HepG2 (cell line): ENCODE measurements at regions not wholly inside any gene's neighbourhood (a gene's known extent, or its start where the extent isn't known, plus 50 kb on each side); places are given as distances from the start of the nearest gene placed in this dataset.
A peak's percentile ranks its signal among the peaks of the same experiment; 100 is the strongest.

Experiments
- ATAC-seq: fragments of 200-7000 bp; cut with Tn5 transposase; 3 replicates; pipeline ENCODE4 v1.9.1; 2020; ENCODE audit warnings: mild to moderate bottlenecking, moderate library complexity
- BruUV-seq: library from RNA; stranded (reverse); fragments of 400-500 nt; replicated peaks from 2 replicates; lab custom pipeline; 2021; lab: Mats Ljungman, UMichigan
- CTCF ChIA-PET: fragments of 300-600 bp; formaldehyde crosslinking; extraction: SDS; loops from one replicate; lab custom pipeline; 2021; ENCODE audit warnings: low total read pairs, inconsistent platforms, low intra/inter-chr PET ratio; lab: Yijun Ruan, JAX
- POLR2A ChIA-PET: fragments of 350-600 bp; sonication (Branson Sonifier 250); formaldehyde crosslinking; loops from one replicate; lab custom pipeline; 2020; ENCODE audit warnings: antibody characterized with exemption, inconsistent platforms; lab: Yijun Ruan, JAX
- DNase-seq: peaks from one replicate; pipeline ENCODE4 v3.0.0-alpha.2; 2015; ENCODE audit warnings: low spot score
- FAIRE-seq: peaks from 3 replicates; lab custom pipeline; 2011; peaks lifted over from hg19 to GRCh38; lab: Jason Lieb, UNC
- H2AFZ ChIP-seq: one replicate; pipeline ENCODE4 v1.6.1; 2011; ENCODE audit warnings: low read length, inconsistent platforms
- H3K27ac ChIP-seq: fragments of 300-600 bp; 3 replicates; pipeline ENCODE4 v1.8.0; 2011; ENCODE audit warnings: mixed run types, mild to moderate bottlenecking, mixed read lengths, low read length, inconsistent platforms; ENCODE audit not compliant: insufficient read depth; ENCODE audit errors: extremely low read length
- H3K27me3 ChIP-seq, 2 experiments: fragments of 200-600 bp in 1 of 2; 2 replicates in 1 of 2; 3 replicates in 1 of 2; pipeline versions ENCODE4 v1.6.0 to v1.8.0; 2011; ENCODE audit warnings: low read length in 2 of 2, mild to moderate bottlenecking in 2 of 2, moderate library complexity in 2 of 2, inconsistent platforms in 1 of 2; ENCODE audit not compliant: insufficient read depth in 2 of 2, control insufficient read depth in 1 of 2
- H3K36me3 ChIP-seq, 2 experiments: fragments of 200-600 bp in 1 of 2; replicated peaks in 1 of 2; 2 replicates in 1 of 2; 3 replicates in 1 of 2; pipeline versions ENCODE4 v1.5.1 to v1.8.0; 2011; ENCODE audit warnings: low read length in 2 of 2, inconsistent platforms in 1 of 2; ENCODE audit not compliant: insufficient read depth in 2 of 2, control insufficient read depth in 1 of 2
- H3K4me1 ChIP-seq: 2 replicates; pipeline ENCODE4 v1.5.1; 2012; ENCODE audit warnings: low read length, inconsistent platforms; ENCODE audit not compliant: insufficient read depth
- H3K4me2 ChIP-seq: 2 replicates; pipeline ENCODE4 v1.6.0; 2011; ENCODE audit warnings: low read depth, low read length, inconsistent platforms
- H3K4me3 ChIP-seq, 3 experiments: fragments of 200-600 bp in 1 of 3; sonication (generic), shearing (Covaris generic) in 1 of 3; replicated peaks in 1 of 3; 2 replicates each; pipeline ENCODE4 v1.5.1; 2011 to 2016; ENCODE audit warnings: low read length in 3 of 3, inconsistent platforms in 2 of 3, low read depth in 2 of 3, mild to moderate bottlenecking in 2 of 3, control low read depth in 1 of 3, mixed read lengths in 1 of 3; ENCODE audit not compliant: insufficient read depth in 1 of 3
- H3K79me2 ChIP-seq: one replicate; pipeline ENCODE4 v1.6.1; 2011; ENCODE audit warnings: low read length, inconsistent platforms; ENCODE audit not compliant: insufficient read depth
- H3K9ac ChIP-seq: 2 replicates; pipeline ENCODE4 v1.6.0; 2011; ENCODE audit warnings: mild to moderate bottlenecking, low read depth, low read length, inconsistent platforms; ENCODE audit not compliant: insufficient read depth
- H3K9me3 ChIP-seq: 2 replicates; pipeline ENCODE4 v1.5.1; 2012; ENCODE audit warnings: mild to moderate bottlenecking, low read length
- H4K20me1 ChIP-seq: 2 replicates; pipeline ENCODE4 v1.6.0; 2011; ENCODE audit warnings: inconsistent platforms, mild to moderate bottlenecking, low read length, moderate library complexity; ENCODE audit not compliant: insufficient read depth
- ESRRA ChIP-seq: sonication (generic); formaldehyde crosslinking; IDR thresholded peaks from 2 replicates; pipeline ENCODE4 v1.5.1; 2020; ENCODE audit warnings: mild to moderate bottlenecking, low read depth, missing genetic modification reagents
- MAFG ChIP-seq: sonication (generic); formaldehyde crosslinking; IDR thresholded peaks from 2 replicates; pipeline ENCODE4 v1.5.1; 2020; ENCODE audit warnings: mild to moderate bottlenecking, missing genetic modification reagents
- MXD3 ChIP-seq: IDR thresholded peaks from 2 replicates; pipeline ENCODE4 v1.6.1; 2016; ENCODE audit warnings: mild to moderate bottlenecking, missing biosample characterization, missing genetic modification reagents
- PCBP2 ChIP-seq: fragments of 200-400 bp; formaldehyde crosslinking; optimal IDR thresholded peaks from 2 replicates; pipeline ENCODE3; 2018; ENCODE audit warnings: low read length, low read depth; ENCODE audit not compliant: poor library complexity, severe bottlenecking
- REL ChIP-seq: sonication (generic); formaldehyde crosslinking; conservative IDR thresholded peaks from 2 replicates; pipeline ENCODE4 v1.8.0; 2022; ENCODE audit warnings: mild to moderate bottlenecking, missing genetic modification reagents, moderate library complexity
- RFX1 ChIP-seq: fragments of 450-650 bp; IDR thresholded peaks from 2 replicates; pipeline ENCODE4 v1.6.1; 2017
- ZNF629 ChIP-seq: sonication (generic); formaldehyde crosslinking; conservative IDR thresholded peaks from 2 replicates; pipeline ENCODE4 v1.5.0; 2020; ENCODE audit warnings: missing genetic modification reagents
- ZNF747 ChIP-seq: sonication (generic); formaldehyde crosslinking; IDR thresholded peaks from 2 replicates; pipeline ENCODE4 v1.8.1; 2023; ENCODE audit warnings: missing genetic modification reagents, mild to moderate bottlenecking, borderline replicate concordance
- WGBS: methylation state at CpG from one replicate; pipeline ENCODE4 v1.1.6; 2017; ENCODE audit warnings: low lambda C conversion rate; 5-methylcytosine and 5-hydroxymethylcytosine counted together
- in situ Hi-C: cut with HindIII; loops from 2 replicates; pipeline ENCODE4 v1.10.0; 2017; ENCODE audit warnings: low pct_unique_long_range_greater_than_20kb; ENCODE audit not compliant: extremely low pct_ligation_motif_present
- intact Hi-C: fragments of 100-400 bp; cut with micrococcal nuclease; formaldehyde crosslinking; loops from one replicate; pipeline ENCODE4 v1.10.0; 2022; ENCODE audit not compliant: unreplicated experiment

- in situ Hi-C loops: no loop called here
- no peaks in the 10 kb centered on the region for H3K36me3 ChIP-seq
- H3K4me3 ChIP-seq: no peak overlapping the region
- peaks cover 3 to 36% of the 10 kb centered on the region in 2 experiments; a peak in 4 of 5 replicates for H3K27me3 ChIP-seq
- FAIRE-seq: no peak
- H3K9ac ChIP-seq: no peak overlapping the region
- H3K4me2 ChIP-seq: no peak overlapping the region
- ChIA-PET CTCF (no interaction called here), POLR2A (no interaction called here)
- DNase-seq: no peak
- H2AFZ ChIP-seq: no peak overlapping the region
- no TSS peak for BruUV-seq
- H4K20me1 ChIP-seq: no peaks in the 10 kb centered on the region
- no peaks in the 10 kb centered on the region for H3K9me3 ChIP-seq
- 10% methylated on average over 8 of the region's 8 CpGs for WGBS
- H3K27ac ChIP-seq: no peak overlapping the region
- intact Hi-C loops: no loop called here
- H3K4me1 ChIP-seq: no peaks in the 10 kb centered on the region
- H3K79me2 ChIP-seq: no peaks in the 10 kb centered on the region
- no peak for ATAC-seq
- TF ChIP-seq REL (CRISPR knock-in tag) (no peak), ZNF747 (CRISPR knock-in tag) (no peak), ZNF629 (CRISPR knock-in tag) (peak; percentile 36; the same call in 1 of the 2 replicates)
These were observed 64.8 kb downstream of the NAV1 start for GRCh38 chr1:201603613-201604232.

- Histone ChIP-seq H3K9ac (no peak overlapping the region), H3K4me1 (no peaks in the 10 kb centered on the region), H2AFZ (no peak overlapping the region), H3K27me3 (peaks cover 3 to 40% of the 10 kb centered on the region in 2 experiments; a peak in 4 of 5 replicates), H3K4me2 (no peak overlapping the region), H4K20me1 (no peaks in the 10 kb centered on the region), H3K4me3 (no peak overlapping the region), H3K36me3 (no peaks in the 10 kb centered on the region), H3K27ac (no peak overlapping the region), H3K9me3 (no peaks in the 10 kb centered on the region), H3K79me2 (no peaks in the 10 kb centered on the region)
- ChIA-PET CTCF (no interaction called here), POLR2A (no interaction called here)
- no peak for ATAC-seq
- in situ Hi-C loops: no loop called here
- FAIRE-seq: no peak
- BruUV-seq: no TSS peak
- no peak for DNase-seq
- 0% methylated on average over 3 of the region's 3 CpGs for WGBS
- intact Hi-C loops: no loop called here
- TF ChIP-seq MXD3 (CRISPR knock-in tag): no peak
- no peak for TF ChIP-seq MAFG (CRISPR knock-in tag)
- TF ChIP-seq RFX1: no peak
- TF ChIP-seq PCBP2: no peak
- no peak for TF ChIP-seq ESRRA (CRISPR knock-in tag)
These were observed 66.6 kb downstream of the NAV1 start for GRCh38 chr1:201605385-201606010.
